ENCODE measurements at regions not wholly inside any gene's neighbourhood (a gene's known extent, or its start where the extent isn't known, plus 50 kb on each side); places are given as distances from the start of the nearest gene placed in this dataset.
"Not testable (repeated sequence)": the region's sequence is repeated elsewhere in the genome, so short reads cannot be mapped to it uniquely, and the experiment has no call there.

GRCh38 chr5:106085136-106085535 lies 1585.6 kb downstream of the EFNA5 start:
- Histone ChIP-seq H3K4me1 (replicated peaks) (no peaks in the 10 kb centered on the region), H3K9me3 (no peaks in the 10 kb centered on the region), H3K27me3 (replicated peaks; ENCODE audit: insufficient read depth) (no peaks in the 10 kb centered on the region), H3K4me3 (no peak overlapping the region), H3K27ac (no peak overlapping the region), H3K36me3 (no peaks in the 10 kb centered on the region)
- WGBS = 0% methylated on average over 1 of the region's 1 CpG
- DNase-seq (ENCODE audit: low spot score) = no peak
- intact Hi-C loops (cut with DNase I) = no loop called here
- TF ChIP-seq CTCF (IDR thresholded peaks at IDR 0.05) (no peak), POLR2A (IDR thresholded peaks at IDR 0.05) (no peak), POLR2AphosphoS5 (IDR thresholded peaks at IDR 0.05) (no peak)

- no peaks in the 10 kb centered on the region for H3K36me3 ChIP-seq
- WGBS = 96% methylated on average over 1 of the region's 1 CpG
- no peak overlapping the region for H3K27ac ChIP-seq
- H3K9me3 ChIP-seq = no peaks in the 10 kb centered on the region
- intact Hi-C loops (cut with DNase I) = no loop called here
- no peak overlapping the region for H3K4me3 ChIP-seq
- H3K27me3 ChIP-seq (replicated peaks; ENCODE audit: insufficient read depth) = no peaks in the 10 kb centered on the region
- no peaks in the 10 kb centered on the region for H3K4me1 ChIP-seq (replicated peaks)
- no peak for DNase-seq (ENCODE audit: low spot score)
- TF ChIP-seq CTCF (IDR thresholded peaks at IDR 0.05) = no peak
- TF ChIP-seq POLR2AphosphoS5 (IDR thresholded peaks at IDR 0.05) = no peak
- TF ChIP-seq POLR2A (IDR thresholded peaks at IDR 0.05) = no peak
These were observed 1590.2 kb downstream of the EFNA5 start for GRCh38 chr5:106080535-106080934.

GRCh38 chr5:106076655-106077054 lies 1594.1 kb downstream of the EFNA5 start:
- no peak overlapping the region for H3K4me3 ChIP-seq
- no peak overlapping the region for H3K27ac ChIP-seq
- no peaks in the 10 kb centered on the region for H3K27me3 ChIP-seq (replicated peaks; ENCODE audit: insufficient read depth)
- no peak for DNase-seq (ENCODE audit: low spot score)
- H3K9me3 ChIP-seq = no peaks in the 10 kb centered on the region
- no peak for TF ChIP-seq CTCF (IDR thresholded peaks at IDR 0.05)
- TF ChIP-seq POLR2AphosphoS5 (IDR thresholded peaks at IDR 0.05) = no peak
- no peak for TF ChIP-seq POLR2A (IDR thresholded peaks at IDR 0.05)
- 93% methylated on average over 4 of the region's 4 CpGs for WGBS
- no peaks in the 10 kb centered on the region for H3K4me1 ChIP-seq (replicated peaks)
- no peaks in the 10 kb centered on the region for H3K36me3 ChIP-seq
- intact Hi-C loops (cut with DNase I) = no loop called here

GRCh38 chr5:106072208-106072607 lies 1598.5 kb downstream of the EFNA5 start:
- TF ChIP-seq POLR2A (IDR thresholded peaks at IDR 0.05) (no peak), CTCF (IDR thresholded peaks at IDR 0.05) (no peak), POLR2AphosphoS5 (IDR thresholded peaks at IDR 0.05) (no peak)
- DNase-seq (ENCODE audit: low spot score) = no peak
- intact Hi-C loops (cut with DNase I) = no loop called here
- Histone ChIP-seq H3K36me3 (no peaks in the 10 kb centered on the region), H3K4me1 (replicated peaks) (no peaks in the 10 kb centered on the region), H3K27me3 (replicated peaks; ENCODE audit: insufficient read depth) (no peaks in the 10 kb centered on the region), H3K4me3 (no peak overlapping the region), H3K9me3 (no peaks in the 10 kb centered on the region), H3K27ac (no peak overlapping the region)
- WGBS = 90% methylated on average over 2 of the region's 2 CpGs

- TF ChIP-seq POLR2AphosphoS5 (IDR thresholded peaks at IDR 0.05) = no peak
- TF ChIP-seq CTCF (IDR thresholded peaks at IDR 0.05) = no peak
- no peak for TF ChIP-seq POLR2A (IDR thresholded peaks at IDR 0.05)
These were observed 1623.4 kb downstream of the EFNA5 start for GRCh38 chr5:106047341-106047740.

GRCh38 chr5:106032069-106032468 lies 1638.7 kb downstream of the EFNA5 start:
- DNase-seq (ENCODE audit: low spot score); H3K36me3 ChIP-seq: not testable (repeated sequence)

More at GRCh38 chr5:106047341-106047740, 1623.4 kb downstream of the EFNA5 start:
- no peak for DNase-seq (ENCODE audit: low spot score)
- no peaks in the 10 kb centered on the region for H3K9me3 ChIP-seq
- no peaks in the 10 kb centered on the region for H3K36me3 ChIP-seq
- 67% methylated on average over 1 of the region's 1 CpG for WGBS
- intact Hi-C loops (cut with DNase I) = no loop called here
- no peak overlapping the region for H3K4me3 ChIP-seq
- H3K27ac ChIP-seq = no peak overlapping the region
- no peaks in the 10 kb centered on the region for H3K4me1 ChIP-seq (replicated peaks)
- no peaks in the 10 kb centered on the region for H3K27me3 ChIP-seq (replicated peaks; ENCODE audit: insufficient read depth)

More at GRCh38 chr5:106032069-106032468, 1638.7 kb downstream of the EFNA5 start:
- H3K4me3 ChIP-seq; H3K4me1 ChIP-seq (replicated peaks); H3K27ac ChIP-seq; H3K27me3 ChIP-seq (replicated peaks; ENCODE audit: insufficient read depth); H3K9me3 ChIP-seq; intact Hi-C loops (cut with DNase I): not testable (repeated sequence)
- WGBS = 89% methylated on average over 2 of the region's 2 CpGs
